HG03025 (cell line): ENCODE measurements at regions not wholly inside any gene's neighbourhood (a gene's known extent, or its start where the extent isn't known, plus 50 kb on each side); places are given as distances from the start of the nearest gene placed in this dataset.
"Not testable (repeated sequence)": the region's sequence is repeated elsewhere in the genome, so short reads cannot be mapped to it uniquely, and the experiment has no call there.

Experiments
- ATAC-seq: cut with Tn5 transposase; IDR thresholded peaks from one replicate; pipeline ENCODE4 v1.9.1; 2021; ENCODE audit warnings: mild to moderate bottlenecking, moderate library complexity; ENCODE audit not compliant: unreplicated experiment, low FRiP score

- no peak for ATAC-seq
These were observed 1004.0 kb downstream of the HACE1 start for GRCh38 chr6:103855750-103856149.

- no peak for ATAC-seq
These were observed 1005.7 kb downstream of the HACE1 start for GRCh38 chr6:103854059-103854458.

- ATAC-seq: no peak
These were observed 1021.3 kb downstream of the HACE1 start for GRCh38 chr6:103838457-103838856.

- ATAC-seq: no peak
These were observed 1033.5 kb downstream of the HACE1 start for GRCh38 chr6:103826209-103826608.

- no peak for ATAC-seq
These were observed 1039.6 kb downstream of the HACE1 start for GRCh38 chr6:103820148-103820547.

GRCh38 chr6:103819509-103819908 lies 1040.2 kb downstream of the HACE1 start:
- ATAC-seq: no peak

- ATAC-seq: no peak
These were observed 1046.7 kb downstream of the HACE1 start for GRCh38 chr6:103812970-103813369.

- not testable (repeated sequence) for ATAC-seq
These were observed 1057.7 kb downstream of the HACE1 start for GRCh38 chr6:103801901-103802479.

- ATAC-seq: no peak
These were observed 1059.6 kb downstream of the HACE1 start for GRCh38 chr6:103799971-103800670.

- no peak for ATAC-seq
These were observed 1061.6 kb downstream of the HACE1 start for GRCh38 chr6:103798166-103798565.

- ATAC-seq: no peak
These were observed 1062.0 kb downstream of the HACE1 start for GRCh38 chr6:103797738-103798137.

GRCh38 chr6:103791458-103791857 lies 1068.3 kb downstream of the HACE1 start:
- no peak for ATAC-seq

- ATAC-seq: no peak
These were observed 1075.6 kb downstream of the HACE1 start for GRCh38 chr6:103784117-103784516.

- no peak for ATAC-seq
These were observed 1076.4 kb downstream of the HACE1 start for GRCh38 chr6:103783329-103783728.

- no peak for ATAC-seq
These were observed 1090.3 kb downstream of the HACE1 start for GRCh38 chr6:103769431-103769830.

- no peak for ATAC-seq
These were observed 1109.1 kb downstream of the HACE1 start for GRCh38 chr6:103750603-103751002.

- no peak for ATAC-seq
These were observed 1125.7 kb downstream of the HACE1 start for GRCh38 chr6:103734016-103734415.

- ATAC-seq: no peak
These were observed 1130.1 kb downstream of the HACE1 start for GRCh38 chr6:103729658-103730057.

- ATAC-seq: no peak
These were observed 1136.0 kb downstream of the HACE1 start for GRCh38 chr6:103723438-103724322.

- ATAC-seq: no peak
These were observed 1137.0 kb downstream of the HACE1 start for GRCh38 chr6:103722683-103723082.

GRCh38 chr6:103721923-103722322 lies 1137.8 kb downstream of the HACE1 start:
- no peak for ATAC-seq
